K562 (cell line): ENCODE measurements at regions not wholly inside any gene's neighbourhood (a gene's known extent, or its start where the extent isn't known, plus 50 kb on each side); places are given as distances from the start of the nearest gene placed in this dataset.
A peak's percentile ranks its signal among the peaks of the same experiment; 100 is the strongest.

Experiments
- ELF1 ChIP-seq: fragments of 200-800 bp; sonication (Bioruptor generic); IDR thresholded peaks from 2 replicates; pipeline ENCODE4 v1.6.1; 2016; ENCODE audit warnings: missing genetic modification characterization, missing compliant biosample characterization
- HDAC6 ChIP-seq: IDR thresholded peaks from 2 replicates; pipeline ENCODE4 v1.6.1; 2012; ENCODE audit warnings: low read depth, mild to moderate bottlenecking, control low read depth, inconsistent platforms, low read length, moderate library complexity
- JUNB ChIP-seq: fragments of 450-650 bp; formaldehyde crosslinking; conservative IDR thresholded peaks from 2 replicates; pipeline ENCODE4 v1.4.0; 2020; ENCODE audit warnings: mild to moderate bottlenecking
- KAT8 ChIP-seq: fragments of 450-650 bp; IDR thresholded peaks from 2 replicates; pipeline ENCODE4 v1.6.1; 2016; ENCODE audit warnings: low read depth, mild to moderate bottlenecking
- PURB ChIP-seq: sonication (generic); formaldehyde crosslinking; IDR thresholded peaks from 2 replicates; pipeline ENCODE4 v1.9.0; 2021; ENCODE audit warnings: low read depth, mild to moderate bottlenecking, missing genetic modification reagents
- RBM17 ChIP-seq: fragments of 200-400 bp; formaldehyde crosslinking; IDR thresholded peaks from 2 replicates; pipeline ENCODE4 v1.6.1; 2017; ENCODE audit warnings: low read depth, mild to moderate bottlenecking, low read length, borderline replicate concordance
- SMARCA4 ChIP-seq: fragments of 450-650 bp; IDR thresholded peaks from 2 replicates; pipeline ENCODE4 v1.6.1; 2016
- TCF7L2 ChIP-seq: fragments of 150-350 bp; IDR thresholded peaks from 2 replicates; pipeline ENCODE4 v1.6.1; 2016; ENCODE audit warnings: low read depth, mild to moderate bottlenecking, low read length, moderate library complexity
- ZFPM2 ChIP-seq: fragments of 250-450 bp; sonication (Bioruptor Pico); IDR thresholded peaks from 2 replicates; pipeline ENCODE4 v1.5.1; 2022; ENCODE audit warnings: mild to moderate bottlenecking
- TF ChIP-seq, protein P1 (sequence below): sonication (generic); formaldehyde crosslinking; IDR thresholded peaks from 2 replicates; pipeline ENCODE4 v1.8.1; 2023; ENCODE audit warnings: mild to moderate bottlenecking, missing genetic modification reagents
- TF ChIP-seq, protein P2 (sequence below): conservative IDR thresholded peaks from 2 replicates; pipeline ENCODE4 v1.6.1; 2011; ENCODE audit warnings: low read depth, mild to moderate bottlenecking, low read length; ENCODE audit not compliant: control insufficient read depth
- TF ChIP-seq, protein P3 (sequence below): fragments of 250-450 bp; sonication (Bioruptor Pico); IDR thresholded peaks from 2 replicates; pipeline ENCODE4 v1.5.0; 2022; ENCODE audit warnings: mild to moderate bottlenecking
- TF ChIP-seq, protein P4 (sequence below): IDR thresholded peaks from 2 replicates; pipeline ENCODE4 v1.6.1; 2012; ENCODE audit warnings: low read depth, low read length, improper control_type of control experiment, borderline replicate concordance
- TF ChIP-seq, protein P5 (sequence below): fragments of 450-650 bp; IDR thresholded peaks from 2 replicates; pipeline ENCODE4 v1.6.1; 2016; ENCODE audit warnings: low read depth

DNA sequence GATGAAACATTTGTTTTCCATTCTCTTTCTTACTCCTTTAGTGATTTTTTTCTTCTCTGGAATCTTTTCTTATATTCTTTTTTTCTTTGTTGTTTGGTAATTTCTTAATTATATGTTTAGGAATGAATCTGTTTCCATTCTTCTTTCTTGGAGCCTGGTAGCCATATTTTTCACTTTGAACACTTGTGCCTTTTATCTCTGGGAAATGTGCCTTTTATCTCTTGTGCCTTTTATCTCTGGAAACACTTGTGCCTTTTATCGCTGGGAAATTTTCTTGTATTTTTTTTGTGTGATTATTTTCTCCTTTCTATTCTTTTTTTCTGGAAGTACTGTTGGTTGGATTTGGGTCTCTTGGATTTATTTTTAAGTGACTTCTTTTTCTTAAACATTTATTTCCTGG, 118.2 kb downstream of the LEPR start (continued):
- TF ChIP-seq, protein P1, sequence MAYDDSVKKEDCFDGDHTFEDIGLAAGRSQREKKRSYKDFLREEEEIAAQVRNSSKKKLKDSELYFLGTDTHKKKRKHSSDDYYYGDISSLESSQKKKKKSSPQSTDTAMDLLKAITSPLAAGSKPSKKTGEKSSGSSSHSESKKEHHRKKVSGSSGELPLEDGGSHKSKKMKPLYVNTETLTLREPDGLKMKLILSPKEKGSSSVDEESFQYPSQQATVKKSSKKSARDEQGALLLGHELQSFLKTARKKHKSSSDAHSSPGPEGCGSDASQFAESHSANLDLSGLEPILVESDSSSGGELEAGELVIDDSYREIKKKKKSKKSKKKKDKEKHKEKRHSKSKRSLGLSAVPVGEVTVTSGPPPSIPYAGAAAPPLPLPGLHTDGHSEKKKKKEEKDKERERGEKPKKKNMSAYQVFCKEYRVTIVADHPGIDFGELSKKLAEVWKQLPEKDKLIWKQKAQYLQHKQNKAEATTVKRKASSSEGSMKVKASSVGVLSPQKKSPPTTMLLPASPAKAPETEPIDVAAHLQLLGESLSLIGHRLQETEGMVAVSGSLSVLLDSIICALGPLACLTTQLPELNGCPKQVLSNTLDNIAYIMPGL (CRISPR knock-in tag) = no peak
- TF ChIP-seq, protein P2, sequence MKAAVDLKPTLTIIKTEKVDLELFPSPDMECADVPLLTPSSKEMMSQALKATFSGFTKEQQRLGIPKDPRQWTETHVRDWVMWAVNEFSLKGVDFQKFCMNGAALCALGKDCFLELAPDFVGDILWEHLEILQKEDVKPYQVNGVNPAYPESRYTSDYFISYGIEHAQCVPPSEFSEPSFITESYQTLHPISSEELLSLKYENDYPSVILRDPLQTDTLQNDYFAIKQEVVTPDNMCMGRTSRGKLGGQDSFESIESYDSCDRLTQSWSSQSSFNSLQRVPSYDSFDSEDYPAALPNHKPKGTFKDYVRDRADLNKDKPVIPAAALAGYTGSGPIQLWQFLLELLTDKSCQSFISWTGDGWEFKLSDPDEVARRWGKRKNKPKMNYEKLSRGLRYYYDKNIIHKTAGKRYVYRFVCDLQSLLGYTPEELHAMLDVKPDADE = no peak
- TF ChIP-seq JUNB (CRISPR knock-in tag) (no peak), HDAC6 (no peak), SMARCA4 (peak; percentile 98), KAT8 (no peak), ZFPM2 (CRISPR knock-in tag) (no peak), PURB (CRISPR knock-in tag) (no peak), TCF7L2 (no peak), RBM17 (no peak), ELF1 (tag) (no peak)
- TF ChIP-seq, protein P3, sequence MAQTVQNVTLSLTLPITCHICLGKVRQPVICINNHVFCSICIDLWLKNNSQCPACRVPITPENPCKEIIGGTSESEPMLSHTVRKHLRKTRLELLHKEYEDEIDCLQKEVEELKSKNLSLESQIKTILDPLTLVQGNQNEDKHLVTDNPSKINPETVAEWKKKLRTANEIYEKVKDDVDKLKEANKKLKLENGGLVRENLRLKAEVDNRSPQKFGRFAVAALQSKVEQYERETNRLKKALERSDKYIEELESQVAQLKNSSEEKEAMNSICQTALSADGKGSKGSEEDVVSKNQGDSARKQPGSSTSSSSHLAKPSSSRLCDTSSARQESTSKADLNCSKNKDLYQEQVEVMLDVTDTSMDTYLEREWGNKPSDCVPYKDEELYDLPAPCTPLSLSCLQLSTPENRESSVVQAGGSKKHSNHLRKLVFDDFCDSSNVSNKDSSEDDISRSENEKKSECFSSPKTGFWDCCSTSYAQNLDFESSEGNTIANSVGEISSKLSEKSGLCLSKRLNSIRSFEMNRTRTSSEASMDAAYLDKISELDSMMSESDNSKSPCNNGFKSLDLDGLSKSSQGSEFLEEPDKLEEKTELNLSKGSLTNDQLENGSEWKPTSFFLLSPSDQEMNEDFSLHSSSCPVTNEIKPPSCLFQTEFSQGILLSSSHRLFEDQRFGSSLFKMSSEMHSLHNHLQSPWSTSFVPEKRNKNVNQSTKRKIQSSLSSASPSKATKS (CRISPR knock-in tag) = no peak
- TF ChIP-seq, protein P4, sequence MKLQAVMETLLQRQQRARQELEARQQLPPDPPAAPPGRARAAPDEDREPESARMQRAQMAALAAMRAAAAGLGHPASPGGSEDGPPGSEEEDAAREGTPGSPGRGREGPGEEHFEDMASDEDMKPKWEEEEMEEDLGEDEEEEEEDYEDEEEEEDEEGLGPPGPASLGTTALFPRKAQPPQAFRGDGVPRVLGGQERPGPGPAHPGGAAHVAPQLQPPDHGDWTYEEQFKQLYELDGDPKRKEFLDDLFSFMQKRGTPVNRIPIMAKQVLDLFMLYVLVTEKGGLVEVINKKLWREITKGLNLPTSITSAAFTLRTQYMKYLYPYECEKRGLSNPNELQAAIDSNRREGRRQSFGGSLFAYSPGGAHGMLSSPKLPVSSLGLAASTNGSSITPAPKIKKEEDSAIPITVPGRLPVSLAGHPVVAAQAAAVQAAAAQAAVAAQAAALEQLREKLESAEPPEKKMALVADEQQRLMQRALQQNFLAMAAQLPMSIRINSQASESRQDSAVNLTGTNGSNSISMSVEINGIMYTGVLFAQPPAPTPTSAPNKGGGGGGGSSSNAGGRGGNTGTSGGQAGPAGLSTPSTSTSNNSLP = peak; percentile 73
- TF ChIP-seq, protein P5, sequence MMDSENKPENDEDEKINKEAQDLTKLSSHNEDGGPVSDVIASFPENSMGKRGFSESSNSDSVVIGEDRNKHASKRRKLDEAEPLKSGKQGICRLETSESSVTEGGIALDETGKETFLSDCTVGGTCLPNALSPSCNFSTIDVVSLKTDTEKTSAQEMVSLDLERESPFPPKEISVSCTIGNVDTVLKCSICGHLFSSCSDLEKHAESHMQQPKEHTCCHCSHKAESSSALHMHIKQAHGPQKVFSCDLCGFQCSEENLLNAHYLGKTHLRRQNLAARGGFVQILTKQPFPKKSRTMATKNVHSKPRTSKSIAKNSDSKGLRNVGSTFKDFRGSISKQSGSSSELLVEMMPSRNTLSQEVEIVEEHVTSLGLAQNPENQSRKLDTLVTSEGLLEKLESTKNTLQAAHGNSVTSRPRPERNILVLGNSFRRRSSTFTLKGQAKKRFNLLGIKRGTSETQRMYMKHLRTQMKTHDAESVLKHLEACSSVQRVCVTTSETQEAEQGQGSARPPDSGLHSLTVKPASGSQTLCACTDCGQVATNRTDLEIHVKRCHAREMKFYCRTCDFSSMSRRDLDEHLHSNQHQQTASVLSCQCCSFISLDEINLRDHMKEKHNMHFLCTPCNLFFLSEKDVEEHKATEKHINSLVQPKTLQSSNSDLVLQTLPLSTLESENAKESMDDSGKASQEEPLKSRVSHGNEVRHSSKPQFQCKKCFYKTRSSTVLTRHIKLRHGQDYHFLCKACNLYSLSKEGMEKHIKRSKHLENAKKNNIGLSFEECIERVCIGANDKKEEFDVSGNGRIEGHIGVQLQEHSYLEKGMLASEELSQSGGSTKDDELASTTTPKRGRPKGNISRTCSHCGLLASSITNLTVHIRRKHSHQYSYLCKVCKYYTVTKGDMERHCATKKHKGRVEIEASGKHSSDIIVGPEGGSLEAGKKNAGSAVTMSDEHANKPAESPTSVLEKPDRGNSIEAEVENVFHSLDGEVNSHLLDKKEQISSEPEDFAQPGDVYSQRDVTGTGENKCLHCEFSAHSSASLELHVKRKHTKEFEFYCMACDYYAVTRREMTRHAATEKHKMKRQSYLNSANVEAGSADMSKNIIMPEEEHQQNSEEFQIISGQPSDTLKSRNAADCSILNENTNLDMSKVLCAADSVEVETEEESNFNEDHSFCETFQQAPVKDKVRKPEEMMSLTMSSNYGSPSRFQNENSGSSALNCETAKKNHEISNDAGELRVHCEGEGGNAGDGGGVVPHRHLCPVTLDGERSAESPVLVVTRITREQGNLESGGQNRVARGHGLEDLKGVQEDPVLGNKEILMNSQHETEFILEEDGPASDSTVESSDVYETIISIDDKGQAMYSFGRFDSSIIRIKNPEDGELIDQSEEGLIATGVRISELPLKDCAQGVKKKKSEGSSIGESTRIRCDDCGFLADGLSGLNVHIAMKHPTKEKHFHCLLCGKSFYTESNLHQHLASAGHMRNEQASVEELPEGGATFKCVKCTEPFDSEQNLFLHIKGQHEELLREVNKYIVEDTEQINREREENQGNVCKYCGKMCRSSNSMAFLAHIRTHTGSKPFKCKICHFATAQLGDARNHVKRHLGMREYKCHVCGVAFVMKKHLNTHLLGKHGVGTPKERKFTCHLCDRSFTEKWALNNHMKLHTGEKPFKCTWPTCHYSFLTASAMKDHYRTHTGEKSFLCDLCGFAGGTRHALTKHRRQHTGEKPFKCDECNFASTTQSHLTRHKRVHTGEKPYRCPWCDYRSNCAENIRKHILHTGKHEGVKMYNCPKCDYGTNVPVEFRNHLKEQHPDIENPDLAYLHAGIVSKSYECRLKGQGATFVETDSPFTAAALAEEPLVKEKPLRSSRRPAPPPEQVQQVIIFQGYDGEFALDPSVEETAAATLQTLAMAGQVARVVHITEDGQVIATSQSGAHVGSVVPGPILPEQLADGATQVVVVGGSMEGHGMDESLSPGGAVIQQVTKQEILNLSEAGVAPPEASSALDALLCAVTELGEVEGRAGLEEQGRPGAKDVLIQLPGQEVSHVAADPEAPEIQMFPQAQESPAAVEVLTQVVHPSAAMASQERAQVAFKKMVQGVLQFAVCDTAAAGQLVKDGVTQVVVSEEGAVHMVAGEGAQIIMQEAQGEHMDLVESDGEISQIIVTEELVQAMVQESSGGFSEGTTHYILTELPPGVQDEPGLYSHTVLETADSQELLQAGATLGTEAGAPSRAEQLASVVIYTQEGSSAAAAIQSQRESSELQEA = no peak
